ENCODE measurements at regions not wholly inside any gene's neighbourhood (a gene's known extent, or its start where the extent isn't known, plus 50 kb on each side); places are given as distances from the start of the nearest gene placed in this dataset.
A peak's percentile ranks its signal among the peaks of the same experiment; 100 is the strongest.

GRCh38 chr9:85347541-85347940 lies 394.2 kb downstream of the AGTPBP1 start:
- TF ChIP-seq CTCF (conservative IDR thresholded peaks at IDR 0.05; ENCODE audit: low read depth, low read length): no peak
- no peak for DNase-seq (ENCODE audit: low read depth)
- no peak overlapping the region for H3K4me3 ChIP-seq (ENCODE audit: low read depth, low read length)

DNA sequence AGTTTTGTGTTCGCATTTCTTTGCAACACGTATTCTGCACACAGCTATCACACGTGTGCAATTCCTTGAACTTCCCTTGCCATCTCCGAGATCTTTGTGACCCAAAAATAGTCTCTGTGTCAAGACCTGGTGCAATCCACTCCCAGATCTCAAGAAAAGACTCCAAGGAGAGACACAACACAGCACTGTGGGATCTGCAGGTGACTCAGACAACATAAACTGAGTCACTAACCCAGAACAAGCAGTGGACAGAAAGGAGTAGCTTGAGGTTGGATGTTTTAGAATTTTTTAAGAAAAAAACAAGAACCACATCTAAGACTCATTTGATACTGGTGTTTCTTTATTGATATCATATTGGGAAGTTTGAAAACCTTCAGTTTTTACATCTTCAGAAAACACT lies 396.9 kb downstream of the AGTPBP1 start:
- no peak for TF ChIP-seq CTCF (conservative IDR thresholded peaks at IDR 0.05; ENCODE audit: low read depth, low read length)
- no peak overlapping the region for H3K4me3 ChIP-seq (ENCODE audit: low read depth, low read length)
- no peak for DNase-seq (ENCODE audit: low read depth)

- TF ChIP-seq CTCF (conservative IDR thresholded peaks at IDR 0.05; ENCODE audit: low read depth, low read length): no peak
- no peak overlapping the region for H3K4me3 ChIP-seq (ENCODE audit: low read depth, low read length)
- DNase-seq (ENCODE audit: low read depth): peak; percentile 55
These were observed 402.4 kb downstream of the AGTPBP1 start for GRCh38 chr9:85339338-85339737.

DNA sequence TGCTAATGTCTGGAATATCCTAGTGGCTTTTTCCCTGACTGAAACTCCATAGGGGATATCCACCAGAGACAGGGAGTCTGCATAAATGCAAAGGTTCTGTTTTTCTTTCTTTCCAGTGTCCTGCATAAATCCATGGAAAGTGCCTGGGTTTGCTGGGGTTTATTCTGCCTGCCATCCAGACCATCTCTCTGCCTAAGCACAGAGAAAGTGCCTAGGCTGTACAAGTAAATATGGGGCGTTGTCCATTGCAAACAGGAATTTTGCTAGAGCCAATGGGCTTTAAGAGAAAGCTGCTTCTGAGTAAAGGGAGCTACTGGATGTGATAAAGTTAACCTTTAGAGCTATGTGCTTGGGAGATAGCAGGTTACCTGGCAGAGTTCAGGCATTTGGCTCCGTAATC lies 407.5 kb downstream of the AGTPBP1 start:
- H3K4me3 ChIP-seq (ENCODE audit: low read depth, low read length): no peak overlapping the region
- no peak for DNase-seq (ENCODE audit: low read depth)
- TF ChIP-seq CTCF (conservative IDR thresholded peaks at IDR 0.05; ENCODE audit: low read depth, low read length): no peak

DNA sequence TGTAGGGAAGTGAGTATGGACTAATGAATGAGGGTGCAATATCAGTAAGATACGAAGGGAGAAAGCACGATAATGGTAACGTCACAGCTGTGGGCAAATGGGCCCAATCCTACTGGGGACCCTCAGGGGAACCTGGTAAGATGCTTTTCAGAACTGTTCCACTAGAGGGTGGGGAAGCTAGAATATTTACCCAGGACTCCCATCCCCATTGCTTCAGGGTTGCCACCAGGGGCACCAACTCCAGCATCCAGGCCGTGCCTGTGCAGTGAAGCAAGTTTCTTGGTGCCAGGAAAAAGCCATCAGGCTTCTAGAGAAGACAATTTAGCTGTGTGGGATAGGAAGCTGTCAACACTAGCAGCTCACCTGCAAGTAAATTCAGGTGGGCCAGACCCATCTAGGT lies 409.3 kb downstream of the AGTPBP1 start:
- peak; percentile 61 for TF ChIP-seq CTCF (conservative IDR thresholded peaks at IDR 0.05; ENCODE audit: low read depth, low read length)
- no peak overlapping the region for H3K4me3 ChIP-seq (ENCODE audit: low read depth, low read length)
- DNase-seq (ENCODE audit: low read depth): no peak

DNA sequence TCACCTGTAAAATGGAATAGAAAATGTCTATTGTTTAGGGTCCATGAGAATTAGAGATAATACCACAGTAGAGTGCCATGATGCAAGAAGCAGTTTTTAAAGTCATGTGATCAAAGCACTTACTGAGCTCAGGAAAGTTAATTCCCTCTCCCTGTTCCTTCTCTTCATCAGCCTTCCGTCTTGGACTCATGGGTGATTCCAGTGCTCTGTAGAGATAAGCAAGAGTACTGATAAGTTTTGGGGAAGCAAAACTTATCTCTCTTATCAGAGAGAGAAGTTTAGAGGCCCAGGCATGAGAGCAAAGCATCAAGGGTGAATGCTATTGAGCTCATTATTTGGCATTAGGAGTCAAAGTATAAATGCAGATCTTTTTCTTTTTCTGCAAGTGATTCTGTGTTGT lies 410.1 kb downstream of the AGTPBP1 start:
- TF ChIP-seq CTCF (conservative IDR thresholded peaks at IDR 0.05; ENCODE audit: low read depth, low read length): no peak

GRCh38 chr9:85322592-85322991 lies 419.2 kb downstream of the AGTPBP1 start:
- TF ChIP-seq CTCF (conservative IDR thresholded peaks at IDR 0.05; ENCODE audit: low read depth, low read length): no peak
- DNase-seq (ENCODE audit: low read depth): no peak
- H3K4me3 ChIP-seq (ENCODE audit: low read depth, low read length): no peak overlapping the region

More for the DNA sequence above, 410.1 kb downstream of the AGTPBP1 start:
- DNase-seq (ENCODE audit: low read depth): no peak
- H3K4me3 ChIP-seq (ENCODE audit: low read depth, low read length): no peak overlapping the region

All from epithelial cell of proximal tubule (primary cell).